Ascending aorta (tissue), 2 donors: ENCODE measurements at regions not wholly inside any gene's neighbourhood (a gene's known extent, or its start where the extent isn't known, plus 50 kb on each side); places are given as distances from the start of the nearest gene placed in this dataset.

ENCODE experiments used
- DNase-seq, 2 donors: peaks; one replicate each; pipeline ENCODE4 v3.0.0-alpha.2; 2019; ENCODE audit warnings: low spot score in 2 of 2
- H3K27ac ChIP-seq, 2 donors: fragments of 200-600 bp; sonication (generic); one replicate each; pipeline ENCODE4 v1.5.1; 2016 to 2017; ENCODE audit warnings: mild to moderate bottlenecking in 1 of 2
- H3K27me3 ChIP-seq: fragments of 200-600 bp; sonication (generic); one replicate; pipeline ENCODE4 v1.5.1; 2017
- H3K36me3 ChIP-seq, 2 donors: fragments of 200-600 bp; sonication (generic); one replicate each; pipeline ENCODE4 v1.5.1; 2016
- H3K4me1 ChIP-seq, 2 donors: fragments of 200-600 bp; sonication (generic); one replicate each; pipeline ENCODE4 v1.5.1; 2016 to 2017; ENCODE audit warnings: mild to moderate bottlenecking in 1 of 2
- H3K4me3 ChIP-seq, 2 donors: fragments of 200-600 bp; sonication (generic); one replicate each; pipeline ENCODE4 v1.5.1; 2016 to 2017; ENCODE audit warnings: mild to moderate bottlenecking in 1 of 2
- H3K9me3 ChIP-seq, 2 donors: fragments of 200-600 bp; sonication (generic); one replicate each; pipeline ENCODE4 v1.5.1; 2016
- intact Hi-C: fragments of 100-400 bp; cut with DNase I; formaldehyde crosslinking; loops from one replicate; pipeline ENCODE4 v1.15.1; 2023
- TF ChIP-seq, protein P1 (sequence below), 3 experiments: fragments of 200-600 bp in 2 of 3; fragments of 450-650 bp in 1 of 3; sonication (generic) in 2 of 3; IDR thresholded peaks; one replicate each; pipeline ENCODE4 v1.5.1; 2016 to 2019; ENCODE audit warnings: antibody characterized with exemption in 3 of 3, mild to moderate bottlenecking in 1 of 3, moderate library complexity in 1 of 3

DNA sequence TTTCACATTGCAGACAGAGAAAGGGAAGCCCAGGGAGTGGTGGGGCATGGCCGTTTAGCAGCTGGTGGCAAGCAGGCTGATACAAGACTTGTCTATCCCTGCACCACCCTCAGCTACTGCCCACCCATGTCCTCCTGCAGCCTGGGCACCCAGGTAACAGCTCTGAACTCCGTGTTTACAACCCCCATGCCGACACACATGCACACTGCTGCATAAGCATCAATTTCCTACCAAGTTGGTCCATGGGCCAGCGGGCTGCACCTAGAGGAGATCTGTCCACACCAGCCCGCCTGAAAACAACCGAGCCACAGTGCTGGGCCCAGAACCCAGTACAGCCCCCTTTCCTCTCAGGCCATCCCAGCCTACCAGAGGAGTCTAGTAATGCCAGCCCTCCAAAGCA lies 75.9 kb upstream of the C14orf180 start:
- H3K36me3 ChIP-seq, result no peaks in the 10 kb centered on the region
- H3K4me3 ChIP-seq, result no peak overlapping the region
- intact Hi-C loops, result no loop called here
- no peak for DNase-seq
- H3K27ac ChIP-seq, result no peak overlapping the region
- no peaks in the 10 kb centered on the region for H3K4me1 ChIP-seq
- H3K27me3 ChIP-seq, result no peaks in the 10 kb centered on the region
- TF ChIP-seq, protein P1, sequence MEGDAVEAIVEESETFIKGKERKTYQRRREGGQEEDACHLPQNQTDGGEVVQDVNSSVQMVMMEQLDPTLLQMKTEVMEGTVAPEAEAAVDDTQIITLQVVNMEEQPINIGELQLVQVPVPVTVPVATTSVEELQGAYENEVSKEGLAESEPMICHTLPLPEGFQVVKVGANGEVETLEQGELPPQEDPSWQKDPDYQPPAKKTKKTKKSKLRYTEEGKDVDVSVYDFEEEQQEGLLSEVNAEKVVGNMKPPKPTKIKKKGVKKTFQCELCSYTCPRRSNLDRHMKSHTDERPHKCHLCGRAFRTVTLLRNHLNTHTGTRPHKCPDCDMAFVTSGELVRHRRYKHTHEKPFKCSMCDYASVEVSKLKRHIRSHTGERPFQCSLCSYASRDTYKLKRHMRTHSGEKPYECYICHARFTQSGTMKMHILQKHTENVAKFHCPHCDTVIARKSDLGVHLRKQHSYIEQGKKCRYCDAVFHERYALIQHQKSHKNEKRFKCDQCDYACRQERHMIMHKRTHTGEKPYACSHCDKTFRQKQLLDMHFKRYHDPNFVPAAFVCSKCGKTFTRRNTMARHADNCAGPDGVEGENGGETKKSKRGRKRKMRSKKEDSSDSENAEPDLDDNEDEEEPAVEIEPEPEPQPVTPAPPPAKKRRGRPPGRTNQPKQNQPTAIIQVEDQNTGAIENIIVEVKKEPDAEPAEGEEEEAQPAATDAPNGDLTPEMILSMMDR (IDR thresholded peaks at IDR 0.05), result no peak
- H3K9me3 ChIP-seq, result peaks cover 0 to 7% of the 10 kb centered on the region in 2 donors

DNA sequence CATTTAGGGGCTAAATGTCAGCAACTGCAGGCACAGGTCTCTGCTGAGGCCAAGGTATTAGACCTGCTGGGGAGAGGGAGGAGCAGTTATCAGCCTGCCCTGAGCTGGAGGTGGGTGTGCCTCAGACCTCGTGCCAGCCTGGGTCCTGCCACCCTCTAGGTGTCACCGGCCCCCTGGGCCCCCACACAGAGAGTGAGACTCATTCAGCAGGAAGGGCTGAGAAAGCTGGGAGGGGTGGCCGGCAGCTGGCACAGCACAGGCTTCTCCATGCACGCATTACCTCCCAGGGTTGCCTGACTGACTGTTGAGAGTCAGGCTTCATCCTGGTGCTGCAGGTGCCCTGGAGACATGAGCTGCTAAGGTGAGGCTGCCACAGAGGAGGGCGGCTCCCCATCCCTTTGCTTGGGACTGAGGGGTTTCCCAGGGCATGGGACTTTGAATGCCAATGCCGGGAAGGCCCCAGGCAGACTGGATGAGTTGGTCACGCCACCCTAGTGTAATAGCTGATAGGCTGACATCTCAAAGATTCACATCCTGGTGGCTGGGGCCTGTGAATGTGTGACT lies 75.3 kb upstream of the C14orf180 start:
- H3K27ac ChIP-seq, result no peak overlapping the region
- H3K4me1 ChIP-seq, result no peaks in the 10 kb centered on the region
- TF ChIP-seq, protein P1 (IDR thresholded peaks at IDR 0.05), result no peak
- intact Hi-C loops, result no loop called here
- H3K27me3 ChIP-seq, result no peaks in the 10 kb centered on the region
- DNase-seq, result no peak
- H3K36me3 ChIP-seq, result no peaks in the 10 kb centered on the region
- H3K9me3 ChIP-seq, result peaks cover 0 to 7% of the 10 kb centered on the region in 2 donors
- H3K4me3 ChIP-seq, result no peak overlapping the region

- Histone ChIP-seq H3K4me1 (no peaks in the 10 kb centered on the region), H3K4me3 (no peak overlapping the region), H3K27me3 (no peaks in the 10 kb centered on the region), H3K27ac (no peak overlapping the region), H3K9me3 (peaks cover 0 to 7% of the 10 kb centered on the region in 2 donors), H3K36me3 (no peaks in the 10 kb centered on the region)
- TF ChIP-seq, protein P1 (IDR thresholded peaks at IDR 0.05), result no peak
- intact Hi-C loops, result no loop called here
- no peak for DNase-seq
These were observed 74.2 kb upstream of the C14orf180 start for GRCh38 chr14:104505085-104506074.

- Histone ChIP-seq H3K9me3 (peaks cover 0 to 4% of the 10 kb centered on the region in 2 donors), H3K4me1 (no peaks in the 10 kb centered on the region), H3K4me3 (no peak overlapping the region), H3K27ac (no peak overlapping the region), H3K36me3 (no peaks in the 10 kb centered on the region), H3K27me3 (no peaks in the 10 kb centered on the region)
- DNase-seq, result no peak
- TF ChIP-seq, protein P1 (IDR thresholded peaks at IDR 0.05), result no peak
- intact Hi-C loops, result no loop called here
These were observed 72.9 kb upstream of the C14orf180 start for GRCh38 chr14:104506461-104507253.

- Histone ChIP-seq H3K4me1 (no peaks in the 10 kb centered on the region), H3K9me3 (no peaks in the 10 kb centered on the region), H3K27ac (no peak overlapping the region), H3K4me3 (no peak overlapping the region), H3K27me3 (no peaks in the 10 kb centered on the region), H3K36me3 (no peaks in the 10 kb centered on the region)
- TF ChIP-seq, protein P1 (IDR thresholded peaks at IDR 0.05), result no peak
- intact Hi-C loops, result no loop called here
- DNase-seq, result no peak
These were observed 72.1 kb upstream of the C14orf180 start for GRCh38 chr14:104507443-104507842.
